Body of pancreas (tissue), 4 donors: ENCODE measurements at regions not wholly inside any gene's neighbourhood (a gene's known extent, or its start where the extent isn't known, plus 50 kb on each side); places are given as distances from the start of the nearest gene placed in this dataset.

Experiments
- CTCF ChIP-seq, 7 experiments: fragments of 450-650 bp in 4 of 7; fragments of 200-600 bp in 3 of 7; sonication (generic) in 3 of 7; IDR thresholded peaks; one replicate each; pipeline ENCODE4 v1.5.1; 2016 to 2019; ENCODE audit warnings: antibody characterized with exemption in 7 of 7
- POLR2A ChIP-seq, 3 donors: fragments of 450-650 bp; IDR thresholded peaks; one replicate each; pipeline ENCODE4 v1.6.1; 2016; ENCODE audit warnings: antibody characterized with exemption in 3 of 3, mild to moderate bottlenecking in 2 of 3

GRCh38 chr1:238071061-238071460 is 180.3 kb upstream of the ZP4 start:
- TF ChIP-seq POLR2A (IDR thresholded peaks at IDR 0.05) = no peak
- TF ChIP-seq CTCF (IDR thresholded peaks at IDR 0.05) = no peak
